GM21619 (cell line): ENCODE measurements at regions not wholly inside any gene's neighbourhood (a gene's known extent, or its start where the extent isn't known, plus 50 kb on each side); places are given as distances from the start of the nearest gene placed in this dataset.
"Not testable (repeated sequence)": the region's sequence is repeated elsewhere in the genome, so short reads cannot be mapped to it uniquely, and the experiment has no call there.

Experiments used
- ATAC-seq: cut with Tn5 transposase; IDR thresholded peaks from one replicate; pipeline ENCODE4 v1.9.1; 2021; ENCODE audit not compliant: unreplicated experiment

GRCh38 chr13:47892374-47892773 lies 108.7 kb downstream of the SUCLA2 start:
- ATAC-seq = no peak

DNA sequence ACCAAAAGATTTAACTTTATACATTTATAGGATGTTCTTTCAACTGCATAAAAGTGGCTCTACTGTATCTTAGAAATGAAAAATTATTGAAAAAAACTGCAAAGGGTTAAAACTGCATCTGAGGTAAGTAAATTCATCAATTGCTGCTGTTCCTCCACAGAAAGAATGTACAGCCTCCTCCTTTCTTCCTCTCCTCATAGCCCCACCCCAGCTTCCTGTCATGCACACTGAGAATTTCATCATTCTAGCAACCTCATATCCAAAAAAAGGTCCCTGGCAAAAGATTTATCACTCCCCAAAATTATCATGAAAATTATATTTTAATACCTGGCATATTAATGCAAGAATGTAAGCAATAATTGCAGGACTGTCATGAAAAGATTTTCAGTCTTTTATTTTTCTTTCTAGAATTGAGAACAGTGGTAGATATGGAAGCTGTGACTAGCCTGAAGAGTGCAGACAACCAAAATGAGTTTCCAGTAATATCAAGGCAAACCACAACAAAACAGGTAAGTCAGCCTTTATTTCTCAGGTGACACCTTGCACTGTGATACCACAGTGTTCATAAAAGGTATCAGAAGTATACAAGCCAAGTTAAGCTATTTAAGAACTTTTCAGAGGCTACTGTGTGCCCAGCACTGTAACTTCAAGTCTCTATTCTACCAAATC lies 110.8 kb downstream of the SUCLA2 start:
- ATAC-seq = no peak

GRCh38 chr13:47886314-47886713 lies 114.8 kb downstream of the SUCLA2 start:
- ATAC-seq = no peak

DNA sequence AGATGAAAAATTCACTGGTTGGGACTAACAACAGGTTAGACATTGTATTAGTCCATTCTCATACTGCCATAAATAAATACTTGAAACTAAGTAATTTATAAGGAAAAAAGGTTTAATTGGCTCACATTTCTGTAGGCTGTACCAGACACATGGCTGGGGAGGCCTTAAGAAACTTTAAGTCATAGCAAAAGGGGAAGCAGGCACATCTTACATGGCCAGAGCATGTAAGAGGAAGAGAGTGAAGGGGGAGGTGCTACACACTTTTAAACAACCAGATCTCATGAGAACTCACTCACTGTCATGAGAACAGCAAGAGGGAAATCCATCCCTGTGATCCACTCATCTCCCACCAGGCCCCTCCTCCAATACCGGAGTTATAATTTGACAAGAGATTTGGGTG lies 125.9 kb downstream of the SUCLA2 start:
- ATAC-seq = no peak

DNA sequence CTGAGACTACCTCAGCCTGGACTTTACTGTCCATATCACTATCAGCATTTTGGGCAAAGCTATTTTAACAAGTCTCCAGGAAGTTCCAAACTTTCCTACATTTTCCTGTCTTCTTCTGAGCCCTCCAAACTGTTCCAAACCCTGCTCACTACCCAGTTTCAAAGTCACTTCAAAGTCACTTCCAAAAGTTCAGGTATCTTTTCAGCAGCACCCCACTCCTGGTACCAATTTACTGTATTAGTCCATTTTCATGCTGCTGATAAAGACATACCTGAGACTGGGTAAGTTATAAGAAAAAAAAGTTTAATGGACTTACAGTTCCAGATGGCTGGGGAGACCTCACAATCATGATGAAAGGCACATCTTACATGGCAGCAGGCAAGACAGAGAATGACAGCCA lies 127.1 kb downstream of the SUCLA2 start:
- not testable (repeated sequence) for ATAC-seq

DNA sequence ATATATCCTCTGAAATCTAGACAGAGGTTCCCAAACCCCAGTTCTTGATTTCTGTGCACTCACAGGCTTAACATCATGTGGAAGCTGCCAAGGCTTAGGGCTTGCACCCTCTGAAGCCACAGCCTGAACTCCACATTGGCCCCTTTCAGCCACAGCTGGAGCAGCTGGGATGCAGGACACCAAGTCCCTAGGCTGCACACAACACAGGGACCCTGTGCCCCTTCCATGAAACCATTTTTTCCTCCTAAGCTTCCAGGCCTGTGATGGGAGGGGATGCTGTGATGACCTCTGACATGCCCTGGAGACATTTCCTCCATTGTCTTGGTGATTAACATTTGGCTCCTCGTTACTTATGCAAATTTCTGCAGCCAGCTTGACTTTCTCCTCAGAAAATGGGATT lies 127.8 kb downstream of the SUCLA2 start:
- ATAC-seq = not testable (repeated sequence)

GRCh38 chr13:47869776-47870175 lies 131.3 kb downstream of the SUCLA2 start:
- no peak for ATAC-seq

- ATAC-seq = no peak
Observed at GRCh38 chr13:47865883-47866282, 135.2 kb downstream of the SUCLA2 start.

GRCh38 chr13:47862841-47863240 lies 138.2 kb downstream of the SUCLA2 start:
- ATAC-seq = no peak

GRCh38 chr13:47859165-47859564 lies 141.9 kb downstream of the SUCLA2 start:
- ATAC-seq = no peak

DNA sequence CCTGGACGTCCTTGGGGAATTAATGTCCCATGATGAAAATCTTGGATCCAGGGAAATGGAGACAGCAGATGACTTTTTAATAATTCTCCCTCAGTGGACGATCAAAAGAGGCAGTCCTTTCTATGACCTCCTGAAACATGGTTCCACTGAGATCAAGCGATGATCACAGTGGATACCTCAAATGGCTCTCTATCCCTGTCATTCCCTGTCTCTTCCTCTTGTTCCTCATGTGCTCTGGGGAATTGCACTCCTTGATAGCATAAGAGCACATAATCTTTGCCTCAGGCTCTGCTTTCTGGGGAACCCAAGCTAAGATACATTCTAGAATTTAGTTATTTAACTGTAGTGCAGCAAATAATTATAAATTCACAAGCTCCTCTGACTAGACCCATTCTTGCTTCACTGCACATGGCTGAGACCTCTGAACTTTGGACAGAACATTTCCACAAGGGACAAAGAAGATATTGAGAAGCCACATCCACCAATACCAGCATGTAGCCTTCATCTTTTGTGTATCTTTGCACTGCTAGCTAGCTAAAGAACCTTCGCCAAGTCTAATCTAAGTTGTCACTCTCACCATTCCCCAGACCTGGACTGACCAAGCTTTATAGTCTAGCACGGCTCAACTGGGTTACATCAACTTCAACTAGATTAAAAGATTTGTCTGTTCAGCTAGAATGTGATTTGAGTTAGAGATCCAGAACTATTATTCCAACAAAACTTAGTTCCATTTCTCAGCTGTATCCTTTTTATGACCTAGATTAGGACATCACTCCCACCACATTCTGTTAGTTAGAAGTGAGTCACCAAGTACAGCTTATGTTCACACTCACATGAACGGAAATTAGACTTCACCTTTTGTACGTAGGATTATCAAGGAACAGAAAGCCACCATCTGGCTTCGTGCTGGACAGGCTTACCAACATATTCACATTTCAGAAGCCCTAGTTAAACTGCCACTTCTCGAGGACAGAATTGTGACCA lies 142.7 kb downstream of the SUCLA2 start:
- no peak for ATAC-seq

- ATAC-seq = no peak
Observed at GRCh38 chr13:47853236-47853635, 147.8 kb downstream of the SUCLA2 start.

- ATAC-seq = no peak
Observed at GRCh38 chr13:47846886-47847285, 154.2 kb downstream of the SUCLA2 start.

DNA sequence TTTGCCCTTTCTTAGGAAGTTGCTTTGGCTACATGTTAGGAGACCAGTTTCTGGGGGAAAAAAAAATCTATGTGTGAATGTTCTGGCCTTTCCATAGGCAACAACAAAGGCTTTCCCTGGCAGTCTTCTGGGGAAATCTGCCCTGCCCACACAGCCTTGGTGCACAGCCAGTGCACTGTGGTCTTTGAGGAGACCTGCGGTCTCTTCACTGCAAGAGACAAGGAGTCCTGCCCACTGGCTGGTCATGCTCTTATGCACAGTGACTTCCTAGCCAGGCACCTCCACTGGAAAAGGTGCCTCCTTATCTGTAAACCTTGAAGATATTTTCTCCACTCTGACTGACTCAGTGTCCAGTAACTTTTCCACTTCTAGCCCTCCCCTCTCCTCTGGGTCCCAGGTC lies 155.1 kb downstream of the SUCLA2 start:
- ATAC-seq = no peak

DNA sequence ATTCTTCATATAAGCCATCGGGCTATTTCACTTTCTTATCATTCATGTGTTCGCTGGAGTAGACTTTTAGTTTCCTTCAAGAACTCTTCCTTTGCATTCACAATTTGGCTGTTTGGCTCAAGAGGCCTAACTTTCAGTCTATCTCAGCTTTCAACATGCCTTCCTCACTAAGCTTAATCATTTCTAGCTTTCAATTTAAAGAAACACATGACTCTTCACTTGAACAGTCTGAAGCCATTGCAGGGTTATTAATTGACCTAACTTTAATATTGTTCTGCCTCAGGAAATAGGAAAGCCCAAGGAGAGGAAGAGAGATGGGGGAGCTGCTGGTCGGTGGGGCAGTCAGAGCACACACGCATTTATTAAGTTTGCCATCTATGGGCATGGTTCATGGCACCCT lies 158.1 kb downstream of the SUCLA2 start:
- peak; percentile 78 for ATAC-seq

DNA sequence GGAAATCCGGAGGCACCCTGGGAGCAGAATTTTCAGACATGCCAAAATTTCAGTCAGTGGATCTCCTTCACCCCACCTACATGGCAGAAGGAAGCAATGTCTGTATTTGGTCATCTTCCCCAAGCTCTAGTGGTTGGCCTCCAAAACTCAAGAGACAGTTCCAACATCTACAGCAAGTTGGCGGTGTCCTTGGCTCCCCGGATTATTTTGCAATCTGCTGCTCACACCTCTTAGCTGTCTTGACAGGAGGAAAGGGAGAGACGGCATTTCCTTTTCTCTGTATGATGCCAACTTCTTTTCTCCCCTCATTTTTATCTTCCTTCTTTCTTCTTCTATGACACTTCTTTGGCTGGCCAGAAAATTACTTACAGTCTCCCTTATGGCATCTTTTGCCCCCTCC lies 159.9 kb downstream of the SUCLA2 start:
- ATAC-seq = no peak

DNA sequence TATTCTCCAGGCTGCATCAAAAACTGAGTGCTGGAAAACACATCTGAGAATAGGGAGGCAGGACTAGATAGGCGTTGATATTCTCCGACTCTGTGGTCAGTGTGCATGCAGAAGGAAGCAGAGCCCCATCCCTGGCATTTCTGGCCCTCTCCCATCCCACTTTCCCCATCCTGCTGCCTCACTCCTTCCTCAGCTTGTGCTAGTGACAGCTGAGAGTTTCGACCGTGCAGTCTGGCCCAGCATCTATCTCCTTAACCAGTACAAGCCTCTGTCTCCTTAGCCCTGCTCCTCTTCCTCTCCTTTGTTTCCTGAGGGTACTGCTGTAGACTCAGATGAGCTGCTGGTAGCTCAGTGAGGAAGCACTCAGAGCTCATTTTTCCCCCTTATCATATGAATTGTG lies 163.2 kb downstream of the SUCLA2 start:
- no peak for ATAC-seq

GRCh38 chr13:47837104-47837880 lies 163.8 kb downstream of the SUCLA2 start:
- no peak for ATAC-seq

DNA sequence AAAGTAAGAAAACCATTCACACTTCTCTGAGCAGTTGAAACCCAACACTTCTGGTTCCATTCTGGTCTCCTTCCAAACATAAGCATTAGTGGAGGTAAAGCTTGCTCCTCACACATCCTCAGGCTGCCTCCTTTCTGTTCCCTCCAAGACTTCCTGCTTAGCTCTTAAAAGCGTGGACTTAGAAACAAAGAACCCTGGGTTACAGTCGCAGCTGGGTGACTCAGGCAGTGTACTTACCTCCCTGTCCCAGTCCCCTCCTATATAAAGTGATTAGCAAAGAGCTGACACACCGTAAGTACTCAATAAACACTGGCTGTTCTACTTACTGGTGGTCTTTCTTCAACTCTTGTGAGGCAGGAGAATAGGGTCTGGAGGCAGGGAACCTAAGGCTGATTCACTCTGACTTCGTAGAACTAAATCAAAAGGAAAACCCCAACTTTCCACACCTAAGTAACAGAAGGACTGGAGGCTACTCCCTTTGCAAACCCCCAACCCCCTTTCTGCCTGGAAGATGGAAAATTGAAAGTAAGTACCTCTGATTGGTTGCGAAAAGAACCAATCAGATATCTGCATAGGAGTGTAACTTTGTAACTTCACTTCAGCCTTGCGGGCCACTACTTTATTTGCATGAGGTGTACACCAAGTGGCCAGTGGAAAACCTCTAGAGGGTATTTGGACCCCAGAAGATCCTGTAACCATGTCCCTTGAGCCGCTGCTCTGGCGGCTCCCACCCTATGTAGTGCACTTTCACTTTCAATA lies 165.4 kb downstream of the SUCLA2 start:
- no peak for ATAC-seq

DNA sequence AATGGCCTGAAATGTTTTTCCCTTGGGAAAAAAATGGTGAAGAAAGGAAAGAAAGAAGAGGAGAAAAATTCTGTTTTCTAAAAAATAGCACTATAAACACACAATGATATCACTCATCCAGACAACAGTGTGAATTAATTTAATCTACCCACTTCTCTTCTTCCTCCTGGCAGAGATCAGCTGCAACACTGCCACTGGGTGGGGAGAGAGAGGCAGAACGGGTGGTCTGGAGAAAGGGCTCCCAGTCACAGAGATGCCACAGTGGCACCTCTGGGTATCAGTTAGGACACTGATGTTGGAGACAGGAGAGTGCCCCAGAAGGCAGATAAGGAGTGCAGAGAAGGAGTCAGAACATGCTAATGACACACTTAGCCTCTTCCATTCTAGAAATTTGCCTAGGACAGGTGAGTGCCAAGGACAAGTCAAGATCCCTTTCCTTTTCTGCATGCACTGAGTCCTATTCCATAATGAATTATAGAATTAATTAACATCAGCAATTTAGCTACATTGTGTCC lies 168.6 kb downstream of the SUCLA2 start:
- no peak for ATAC-seq

DNA sequence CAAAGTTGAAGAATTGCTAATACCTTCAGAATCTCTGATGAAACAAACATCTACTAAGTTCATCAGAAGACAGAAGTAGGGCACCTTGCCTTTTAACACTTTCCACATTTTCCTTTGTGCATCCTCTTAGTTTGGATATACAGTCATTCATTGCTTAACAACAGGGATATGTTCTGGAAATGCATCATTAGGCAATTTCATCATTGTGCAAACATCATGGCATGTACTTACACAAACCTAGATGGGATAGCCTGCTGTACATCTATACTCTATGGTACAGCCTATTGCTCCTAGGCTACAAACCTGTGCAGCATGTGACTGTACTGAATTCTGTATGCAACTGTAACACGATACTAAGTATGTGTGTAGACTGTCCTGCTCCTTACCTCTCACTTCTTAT lies 169.8 kb downstream of the SUCLA2 start:
- ATAC-seq = no peak
